ENCODE measurements at regions not wholly inside any gene's neighbourhood (a gene's known extent, or its start where the extent isn't known, plus 50 kb on each side); places are given as distances from the start of the nearest gene placed in this dataset.

GRCh38 chr17:77859035-77859810 is 99.3 kb upstream of the TNRC6C start:
- ChIA-PET POLR2A (no interaction called here), CTCF (interaction anchor here (1.0 to 1.3 kb wide), 2 partner anchors 10 to 14 kb away, joined by 3 read pairs; no protein-coding TSS in a partner anchor)

DNA sequence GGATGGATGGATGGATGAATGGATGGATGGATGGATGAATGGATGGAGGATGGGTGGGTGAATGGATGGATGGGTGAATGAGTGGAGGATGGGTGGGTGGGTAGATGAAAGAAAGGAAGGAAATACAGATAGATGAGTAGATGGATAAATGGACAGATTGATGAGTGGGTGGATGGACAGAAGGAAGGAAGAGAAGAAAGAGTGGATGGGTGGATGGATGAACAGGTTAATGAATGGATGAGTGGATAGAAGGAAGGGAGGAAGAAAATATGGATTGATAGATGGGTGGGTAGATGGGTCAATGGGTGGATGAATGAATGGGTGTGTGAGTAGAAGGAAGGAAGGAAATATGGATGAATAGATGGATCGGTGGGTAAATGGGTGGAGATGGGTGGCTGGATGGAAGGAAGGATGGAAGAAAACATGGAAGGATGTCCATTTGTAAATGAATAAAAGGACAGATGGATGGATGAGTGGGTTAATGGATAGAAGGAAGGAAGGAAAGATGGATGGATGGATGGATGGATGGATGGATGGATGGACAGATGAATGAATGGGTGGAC is 97.3 kb upstream of the TNRC6C start:
- CTCF ChIA-PET: no interaction called here
- POLR2A ChIA-PET: no interaction called here
- DNase-seq (ENCODE audit: extremely low spot score): no peak
- TF ChIP-seq CTCF (IDR thresholded peaks at IDR 0.05; ENCODE audit: control extremely low read depth, extremely low read depth, low read depth, missing control alignments): no peak

More at GRCh38 chr17:77859035-77859810, 99.3 kb upstream of the TNRC6C start:
- DNase-seq (ENCODE audit: extremely low spot score): no peak
- TF ChIP-seq CTCF (IDR thresholded peaks at IDR 0.05; ENCODE audit: control extremely low read depth, extremely low read depth, low read depth, missing control alignments): no peak

- TF ChIP-seq CTCF (IDR thresholded peaks at IDR 0.05; ENCODE audit: control extremely low read depth, extremely low read depth, low read depth, missing control alignments): no peak
- ChIA-PET CTCF (interaction anchor here (1.1 to 1.2 kb wide), 2 partner anchors 22 to 30 kb away, joined by 3 read pairs; no protein-coding TSS in a partner anchor), POLR2A (no interaction called here)
- no peak for DNase-seq (ENCODE audit: extremely low spot score)
Measured at GRCh38 chr17:77861981-77862645, 96.4 kb upstream of the TNRC6C start.

DNA sequence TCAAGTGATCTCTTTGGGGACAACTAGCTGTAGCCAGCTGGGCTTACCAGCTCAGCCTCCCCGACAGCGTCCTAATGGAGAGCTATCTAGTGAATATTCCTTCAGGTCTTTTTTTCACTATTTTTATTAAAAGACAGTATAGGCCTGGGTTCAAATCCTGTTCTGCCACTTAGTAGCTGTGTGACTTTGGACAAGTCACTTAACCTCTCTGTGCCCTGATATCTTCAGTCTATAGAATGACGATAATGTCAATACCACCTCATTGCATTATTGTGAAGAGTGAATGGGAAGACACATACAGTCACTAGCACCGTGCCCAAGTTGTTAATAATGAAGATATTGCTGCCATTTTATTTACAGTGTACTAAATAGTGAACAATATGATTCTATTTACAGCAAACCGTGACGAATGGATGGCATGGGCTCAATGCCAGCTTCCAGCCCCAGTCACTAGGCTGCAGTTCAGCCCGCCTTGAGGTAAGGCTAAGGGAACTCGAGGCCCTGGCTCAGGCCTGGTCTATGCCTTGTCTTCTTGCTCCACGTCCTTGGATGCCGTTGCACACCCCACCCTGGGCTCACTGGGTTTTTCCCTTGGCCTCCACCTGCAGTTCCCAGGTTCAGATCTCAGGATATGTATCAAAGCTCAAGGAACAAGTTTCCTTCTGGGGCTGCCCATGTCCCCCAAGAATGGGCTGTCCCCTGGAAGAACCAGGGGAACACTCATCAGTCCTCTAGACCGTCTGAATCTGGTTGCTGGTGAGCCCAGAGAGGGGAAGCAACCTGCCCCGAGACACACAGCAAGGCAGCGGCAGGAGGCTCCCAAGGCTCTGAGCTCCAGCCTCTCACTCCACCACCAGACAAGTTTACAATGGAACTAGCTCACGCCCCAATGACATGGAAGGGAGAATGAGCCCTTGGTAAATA is 95.4 kb upstream of the TNRC6C start:
- DNase-seq (ENCODE audit: extremely low spot score): no peak
- ChIA-PET CTCF (interaction anchor here (1.1 to 1.2 kb wide), 2 partner anchors 21 to 29 kb away, joined by 3 read pairs; no protein-coding TSS in a partner anchor), POLR2A (no interaction called here)
- TF ChIP-seq CTCF (IDR thresholded peaks at IDR 0.05; ENCODE audit: control extremely low read depth, extremely low read depth, low read depth, missing control alignments): no peak

DNA sequence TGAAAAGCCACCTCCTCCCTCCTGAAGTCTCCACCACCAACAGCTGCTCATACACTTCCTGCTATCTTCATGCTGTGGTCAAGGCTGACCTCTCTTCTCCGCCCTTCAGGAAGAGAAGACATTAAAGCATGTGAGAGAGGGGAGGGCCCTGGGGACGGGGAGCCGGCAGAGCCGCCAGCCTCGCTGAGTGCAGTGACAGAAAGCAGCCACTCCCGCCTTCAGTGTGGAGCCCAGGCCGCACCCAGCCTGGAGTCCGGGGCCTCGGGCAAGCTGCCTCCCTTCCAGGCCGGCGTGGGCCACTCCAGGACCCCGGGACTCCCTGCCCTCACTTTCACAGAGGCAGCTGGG is 94.7 kb upstream of the TNRC6C start:
- POLR2A ChIA-PET: no interaction called here
- CTCF ChIA-PET: no interaction called here
- DNase-seq (ENCODE audit: extremely low spot score): no peak
- no peak for TF ChIP-seq CTCF (IDR thresholded peaks at IDR 0.05; ENCODE audit: control extremely low read depth, extremely low read depth, low read depth, missing control alignments)
